SK-N-SH (cell line): ENCODE measurements at regions not wholly inside any gene's neighbourhood (a gene's known extent, or its start where the extent isn't known, plus 50 kb on each side); places are given as distances from the start of the nearest gene placed in this dataset.

Source experiments
- CTCF ChIA-PET: fragments of 300-600, 350-600 bp; formaldehyde crosslinking; extraction: SDS; loops from one replicate; lab custom pipeline; 2021; lab: Yijun Ruan, JAX
- POLR2A ChIA-PET: fragments of 350-600 bp; sonication (Branson Sonifier 250); formaldehyde crosslinking; extraction: SDS; loops from one replicate; lab custom pipeline; 2020; ENCODE audit warnings: antibody characterized with exemption, inconsistent platforms; lab: Yijun Ruan, JAX
- DNase-seq: peaks from one replicate; pipeline ENCODE4 v3.0.0; 2012
- H2AFZ ChIP-seq: fragments of 200-600 bp; sonication (generic); 2 replicates; pipeline ENCODE4 v1.8.1; 2016; ENCODE audit warnings: antibody characterized with exemption, mild to moderate bottlenecking, low read depth
- H3F3A ChIP-seq: fragments of 200-600 bp; sonication (generic); replicated peaks from 2 replicates; pipeline ENCODE3; 2016; ENCODE audit warnings: antibody characterized with exemption, mild to moderate bottlenecking; ENCODE audit not compliant: insufficient read depth
- H3K27ac ChIP-seq, 2 experiments: fragments of 200-500 bp in 1 of 2; fragments of 200-600 bp in 1 of 2; sonication (Bioruptor generic) in 1 of 2; sonication (generic), shearing (Covaris generic) in 1 of 2; 2 replicates each; pipeline versions ENCODE4 v1.5.1 to v1.6.1; 2014 to 2016; ENCODE audit warnings: low read depth in 2 of 2, inconsistent platforms in 1 of 2, low read length in 1 of 2, mild to moderate bottlenecking in 1 of 2, mixed read lengths in 1 of 2
- H3K27me3 ChIP-seq: fragments of 200-600 bp; sonication (generic), shearing (Covaris generic); 2 replicates; pipeline ENCODE4 v1.6.1; 2016; ENCODE audit warnings: mixed run types; ENCODE audit not compliant: insufficient read depth
- H3K36me3 ChIP-seq, 2 experiments: fragments of 200-500 bp in 1 of 2; fragments of 200-600 bp in 1 of 2; sonication (Bioruptor generic) in 1 of 2; sonication (generic) in 1 of 2; replicated peaks in 1 of 2; 2 replicates each; pipeline versions ENCODE3 to v1.5.1; 2014 to 2016; ENCODE audit warnings: low read length in 1 of 2, mild to moderate bottlenecking in 1 of 2; ENCODE audit not compliant: insufficient read depth in 2 of 2, control insufficient read depth in 1 of 2
- H3K4me1 ChIP-seq, 2 experiments: fragments of 200-500 bp in 1 of 2; fragments of 200-600 bp in 1 of 2; sonication (Bioruptor generic) in 1 of 2; sonication (generic), shearing (Covaris generic) in 1 of 2; 2 replicates each; pipeline versions ENCODE4 v1.5.1 to v1.6.1; 2014 to 2016; ENCODE audit warnings: low read depth in 1 of 2, low read length in 1 of 2, mixed run types in 1 of 2; ENCODE audit not compliant: insufficient read depth in 2 of 2, control insufficient read depth in 1 of 2
- H3K4me2 ChIP-seq: fragments of 200-600 bp; sonication (generic), shearing (Covaris generic); 2 replicates; pipeline ENCODE4 v1.6.1; 2017; ENCODE audit warnings: mixed run types
- H3K4me3 ChIP-seq, 2 experiments: fragments of 200-500 bp in 1 of 2; fragments of 200-600 bp in 1 of 2; sonication (Bioruptor generic) in 1 of 2; sonication (generic), shearing (Covaris generic) in 1 of 2; 2 replicates each; pipeline versions ENCODE4 v1.5.1 to v1.8.1; 2014 to 2016; ENCODE audit warnings: low read depth in 2 of 2, inconsistent platforms in 1 of 2, low read length in 1 of 2, mild to moderate bottlenecking in 1 of 2, mixed read lengths in 1 of 2, moderate library complexity in 1 of 2
- H3K79me2 ChIP-seq: fragments of 200-600 bp; sonication (generic); 2 replicates; pipeline ENCODE4 v1.8.1; 2017; ENCODE audit warnings: mild to moderate bottlenecking; ENCODE audit not compliant: insufficient read depth
- H3K9ac ChIP-seq: fragments of 200-600 bp; sonication (generic); 2 replicates; pipeline ENCODE4 v1.6.1; 2017; ENCODE audit warnings: mixed run types
- H3K9me2 ChIP-seq: fragments of 200-600 bp; sonication (generic); 2 replicates; pipeline ENCODE4 v1.6.1; 2017; ENCODE audit warnings: mixed run types
- H3K9me3 ChIP-seq: fragments of 200-600 bp; sonication (generic); 2 replicates; pipeline ENCODE4 v1.6.1; 2017; ENCODE audit warnings: mixed run types, mild to moderate bottlenecking, moderate library complexity
- H4K20me1 ChIP-seq: fragments of 200-600 bp; sonication (generic); 2 replicates; pipeline ENCODE4 v1.6.1; 2017; ENCODE audit warnings: mild to moderate bottlenecking, mixed run types; ENCODE audit not compliant: insufficient read depth
- ELF1 ChIP-seq: IDR thresholded peaks from 2 replicates; pipeline ENCODE4 v1.4.0; 2012
- EP300 ChIP-seq, 2 experiments: IDR thresholded peaks; 2 replicates each; pipeline versions ENCODE4 v1.4.0 to v1.6.1; 2012; ENCODE audit warnings: borderline replicate concordance in 1 of 2, low read depth in 1 of 2, low read length in 1 of 2
- FOSL2 ChIP-seq: IDR thresholded peaks from 2 replicates; pipeline ENCODE4 v1.4.0; 2012; ENCODE audit warnings: low read depth, mild to moderate bottlenecking, moderate library complexity, borderline replicate concordance
- IRF3 ChIP-seq: fragments of 150-350 bp; IDR thresholded peaks from 2 replicates; pipeline ENCODE4 v1.6.1; 2016; ENCODE audit warnings: mild to moderate bottlenecking, low read depth, low read length
- JUND ChIP-seq: IDR thresholded peaks from 2 replicates; pipeline ENCODE4 v1.4.0; 2012
- MAX ChIP-seq: IDR thresholded peaks from 2 replicates; pipeline ENCODE4 v1.4.0; 2012; ENCODE audit warnings: low read depth
- POLR2AphosphoS5 ChIP-seq: IDR thresholded peaks from 2 replicates; pipeline ENCODE4 v1.6.1; 2012; ENCODE audit warnings: low read depth, low read length
- RCOR1 ChIP-seq: fragments of 150-350 bp; IDR thresholded peaks from 2 replicates; pipeline ENCODE4 v1.6.1; 2017; ENCODE audit warnings: antibody characterized with exemption, low read length
- RFX5 ChIP-seq: IDR thresholded peaks from 2 replicates; pipeline ENCODE4 v1.6.1; 2012; ENCODE audit warnings: mild to moderate bottlenecking, improper control_type of control experiment, low read length
- RXRA ChIP-seq: IDR thresholded peaks from 2 replicates; pipeline ENCODE4 v1.4.0; 2012; ENCODE audit warnings: low read depth, mild to moderate bottlenecking, borderline replicate concordance
- SIN3A ChIP-seq: IDR thresholded peaks from 2 replicates; pipeline ENCODE4 v1.6.1; 2012; ENCODE audit warnings: low read depth, mild to moderate bottlenecking, low read length, moderate library complexity, borderline replicate concordance
- SMC3 ChIP-seq: IDR thresholded peaks from 2 replicates; pipeline ENCODE4 v1.6.1; 2012; ENCODE audit warnings: low read depth, low read length, improper control_type of control experiment
- TAF1 ChIP-seq: IDR thresholded peaks from 2 replicates; pipeline ENCODE4 v1.6.1; 2012; ENCODE audit warnings: low read depth, mild to moderate bottlenecking, low read length, moderate library complexity, borderline replicate concordance
- TCF12 ChIP-seq: IDR thresholded peaks from 2 replicates; pipeline ENCODE4 v1.4.0; 2012
- USF1 ChIP-seq: IDR thresholded peaks from 2 replicates; pipeline ENCODE4 v1.4.0; 2012; ENCODE audit warnings: low read depth, borderline replicate concordance
- USF2 ChIP-seq: fragments of 150-350 bp; IDR thresholded peaks from 2 replicates; pipeline ENCODE4 v1.6.1; 2017; ENCODE audit warnings: antibody characterized with exemption, low read length, low read depth, borderline replicate concordance
- ZBTB33 ChIP-seq: IDR thresholded peaks from 2 replicates; pipeline ENCODE4 v1.4.0; 2012; ENCODE audit warnings: low read depth, borderline replicate concordance
- WGBS: methylation state at CpG from one replicate; pipeline ENCODE4 v1.1.6; 2017; ENCODE audit warnings: low lambda C conversion rate; 5-methylcytosine and 5-hydroxymethylcytosine counted together

GRCh38 chr5:57319628-57320027, 145.8 kb downstream of the GPBP1 start:
- Histone ChIP-seq H3K9ac (no peak overlapping the region), H3F3A (no peaks in the 10 kb centered on the region), H3K4me2 (no peak overlapping the region), H4K20me1 (no peaks in the 10 kb centered on the region), H3K79me2 (no peaks in the 10 kb centered on the region), H3K4me1 (no peaks in the 10 kb centered on the region), H3K9me2 (no peaks in the 10 kb centered on the region), H3K27ac (no peak overlapping the region), H3K27me3 (no peaks in the 10 kb centered on the region), H3K36me3 (no peaks in the 10 kb centered on the region), H3K9me3 (no peaks in the 10 kb centered on the region), H3K4me3 (no peak overlapping the region), H2AFZ (no peak overlapping the region)
- 80% methylated on average over 4 of the region's 4 CpGs for WGBS
- no peak for DNase-seq
- ChIA-PET POLR2A (no interaction called here), CTCF (interaction anchor here (3.5 kb wide), 1 partner anchor 21 kb away, joined by 17 read pairs; no protein-coding TSS in a partner anchor)
- TF ChIP-seq USF1 = no peak
- TF ChIP-seq JUND = no peak
- TF ChIP-seq TAF1 = no peak
- TF ChIP-seq USF2 = no peak
- no peak for TF ChIP-seq RXRA
- no peak for TF ChIP-seq ELF1
- TF ChIP-seq SMC3 = no peak
- no peak for TF ChIP-seq RCOR1
- no peak for TF ChIP-seq MAX
- no peak for TF ChIP-seq RFX5
- no peak for TF ChIP-seq FOSL2
- no peak for TF ChIP-seq ZBTB33
- TF ChIP-seq TCF12 = no peak
- TF ChIP-seq IRF3 = no peak
- no peak for TF ChIP-seq EP300 (IDR thresholded peaks at IDR 0.05; ENCODE audit: borderline replicate concordance in 1 of 2, low read depth in 1 of 2, low read length in 1 of 2)
- TF ChIP-seq SIN3A = no peak
- TF ChIP-seq POLR2AphosphoS5 = no peak
